Left hindlimb (tissue), 1 donor: ENCODE measurements at regions not wholly inside any gene's neighbourhood (a gene's known extent, or its start where the extent isn't known, plus 50 kb on each side); places are given as distances from the start of the nearest gene placed in this dataset.

Experiments used
- DNase-seq: peaks from one replicate; pipeline ENCODE4 v3.0.0-alpha.2; 2018

- DNase-seq: no peak
These were observed 55.9 kb upstream of the MIS18BP1 start for GRCh38 chr14:45308745-45309397.
